ENCODE measurements at regions not wholly inside any gene's neighbourhood (a gene's known extent, or its start where the extent isn't known, plus 50 kb on each side); places are given as distances from the start of the nearest gene placed in this dataset.
"Not testable (repeated sequence)": the region's sequence is repeated elsewhere in the genome, so short reads cannot be mapped to it uniquely, and the experiment has no call there.

DNA sequence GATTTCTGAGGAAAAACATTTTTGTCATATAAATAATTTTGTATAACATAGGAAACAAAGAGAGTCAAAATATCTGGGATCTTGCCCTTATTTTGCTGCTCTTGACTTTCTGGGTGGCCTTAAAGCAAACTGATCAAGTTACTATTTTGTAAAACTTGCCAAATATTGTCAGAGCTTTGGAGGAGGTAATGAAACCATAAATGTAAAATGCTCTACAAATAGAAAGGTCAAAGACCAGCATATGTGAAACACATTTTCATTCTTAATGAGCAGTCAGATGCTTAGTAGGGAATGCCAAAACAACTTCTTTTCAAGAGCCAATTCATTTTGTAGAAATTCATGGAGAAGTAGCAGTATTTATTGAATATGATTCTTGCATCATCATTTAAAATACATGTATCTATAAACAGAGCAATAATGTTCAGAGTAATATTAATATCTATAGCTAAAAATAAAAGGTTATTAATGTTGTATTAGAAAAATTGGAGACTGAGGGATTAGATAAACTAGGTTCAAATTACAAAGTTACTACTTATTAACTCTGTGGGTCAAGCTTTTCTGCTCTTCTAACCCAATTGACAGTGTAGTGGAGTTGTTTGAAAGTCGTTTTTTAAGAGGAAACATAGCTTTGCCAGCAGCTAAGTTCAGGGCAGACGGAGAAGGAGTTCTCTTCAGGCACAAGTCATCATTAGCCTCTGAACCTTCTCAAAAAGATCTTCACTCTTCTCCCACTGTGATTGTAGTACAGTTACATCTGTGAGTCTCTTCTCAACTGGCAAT is 2053.1 kb downstream of the EFNA5 start:
- Histone ChIP-seq H3K36me3 (ENCODE audit: control insufficient read depth, insufficient read depth, low read length) (no peaks in the 10 kb centered on the region), H3K4me3 (ENCODE audit: low read depth, low read length) (no peak overlapping the region), H3K27me3 (ENCODE audit: control insufficient read depth, insufficient read depth, low read length) (no peaks in the 10 kb centered on the region)
- no peak for DNase-seq (ENCODE audit: low read depth)
- TF ChIP-seq, protein P1, sequence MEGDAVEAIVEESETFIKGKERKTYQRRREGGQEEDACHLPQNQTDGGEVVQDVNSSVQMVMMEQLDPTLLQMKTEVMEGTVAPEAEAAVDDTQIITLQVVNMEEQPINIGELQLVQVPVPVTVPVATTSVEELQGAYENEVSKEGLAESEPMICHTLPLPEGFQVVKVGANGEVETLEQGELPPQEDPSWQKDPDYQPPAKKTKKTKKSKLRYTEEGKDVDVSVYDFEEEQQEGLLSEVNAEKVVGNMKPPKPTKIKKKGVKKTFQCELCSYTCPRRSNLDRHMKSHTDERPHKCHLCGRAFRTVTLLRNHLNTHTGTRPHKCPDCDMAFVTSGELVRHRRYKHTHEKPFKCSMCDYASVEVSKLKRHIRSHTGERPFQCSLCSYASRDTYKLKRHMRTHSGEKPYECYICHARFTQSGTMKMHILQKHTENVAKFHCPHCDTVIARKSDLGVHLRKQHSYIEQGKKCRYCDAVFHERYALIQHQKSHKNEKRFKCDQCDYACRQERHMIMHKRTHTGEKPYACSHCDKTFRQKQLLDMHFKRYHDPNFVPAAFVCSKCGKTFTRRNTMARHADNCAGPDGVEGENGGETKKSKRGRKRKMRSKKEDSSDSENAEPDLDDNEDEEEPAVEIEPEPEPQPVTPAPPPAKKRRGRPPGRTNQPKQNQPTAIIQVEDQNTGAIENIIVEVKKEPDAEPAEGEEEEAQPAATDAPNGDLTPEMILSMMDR (IDR thresholded peaks at IDR 0.05; ENCODE audit: insufficient read depth, low read length, poor library complexity, severe bottlenecking) = no peak

DNA sequence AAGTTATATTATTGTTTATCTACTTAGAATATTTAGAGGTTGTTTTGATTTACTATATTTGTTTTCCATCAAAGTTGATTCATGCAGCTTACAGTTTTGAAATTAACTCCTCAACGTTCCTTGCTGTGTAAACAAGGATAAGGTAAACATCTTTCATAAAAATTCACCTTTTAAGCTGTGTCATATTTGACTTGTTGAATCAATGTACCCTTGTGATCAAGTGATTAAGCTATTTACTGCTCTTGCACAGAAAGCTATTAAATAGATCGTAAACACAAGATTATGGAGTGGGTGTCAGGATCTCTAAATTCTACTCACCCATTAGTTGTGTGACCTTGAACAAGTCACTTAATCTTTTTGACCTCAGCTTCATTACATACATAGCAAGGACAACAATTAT is 2054.0 kb upstream of the NUDT12 start:
- Histone ChIP-seq H3K36me3 (ENCODE audit: control insufficient read depth, insufficient read depth, low read length) (no peaks in the 10 kb centered on the region), H3K4me3 (ENCODE audit: low read depth, low read length) (no peak overlapping the region), H3K27me3 (ENCODE audit: control insufficient read depth, insufficient read depth, low read length) (no peaks in the 10 kb centered on the region)
- DNase-seq (ENCODE audit: low read depth) = no peak
- TF ChIP-seq, protein P1 (IDR thresholded peaks at IDR 0.05; ENCODE audit: insufficient read depth, low read length, poor library complexity, severe bottlenecking) = no peak

DNA sequence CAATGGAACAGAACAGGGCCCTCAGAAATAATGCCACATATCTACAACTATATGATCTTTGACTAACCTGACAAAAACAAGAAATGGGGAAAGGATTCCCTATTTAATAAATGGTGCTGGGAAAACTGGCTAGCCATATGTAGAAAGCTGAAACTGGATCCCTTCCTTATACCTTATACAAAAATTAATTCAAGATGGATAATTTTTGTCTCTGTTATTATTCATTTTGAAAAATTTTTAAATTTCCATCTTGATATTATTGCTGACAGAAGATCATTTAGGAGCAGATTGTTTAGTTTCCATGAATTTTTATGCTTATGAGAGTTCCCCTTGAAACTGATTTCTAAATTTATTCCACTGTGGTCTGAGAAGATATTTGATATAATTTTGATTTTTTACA is 2039.8 kb upstream of the NUDT12 start:
- H3K4me3 ChIP-seq (ENCODE audit: low read depth, low read length); H3K36me3 ChIP-seq (ENCODE audit: control insufficient read depth, insufficient read depth, low read length); DNase-seq (ENCODE audit: low read depth); H3K27me3 ChIP-seq (ENCODE audit: control insufficient read depth, insufficient read depth, low read length): not testable (repeated sequence)

DNA sequence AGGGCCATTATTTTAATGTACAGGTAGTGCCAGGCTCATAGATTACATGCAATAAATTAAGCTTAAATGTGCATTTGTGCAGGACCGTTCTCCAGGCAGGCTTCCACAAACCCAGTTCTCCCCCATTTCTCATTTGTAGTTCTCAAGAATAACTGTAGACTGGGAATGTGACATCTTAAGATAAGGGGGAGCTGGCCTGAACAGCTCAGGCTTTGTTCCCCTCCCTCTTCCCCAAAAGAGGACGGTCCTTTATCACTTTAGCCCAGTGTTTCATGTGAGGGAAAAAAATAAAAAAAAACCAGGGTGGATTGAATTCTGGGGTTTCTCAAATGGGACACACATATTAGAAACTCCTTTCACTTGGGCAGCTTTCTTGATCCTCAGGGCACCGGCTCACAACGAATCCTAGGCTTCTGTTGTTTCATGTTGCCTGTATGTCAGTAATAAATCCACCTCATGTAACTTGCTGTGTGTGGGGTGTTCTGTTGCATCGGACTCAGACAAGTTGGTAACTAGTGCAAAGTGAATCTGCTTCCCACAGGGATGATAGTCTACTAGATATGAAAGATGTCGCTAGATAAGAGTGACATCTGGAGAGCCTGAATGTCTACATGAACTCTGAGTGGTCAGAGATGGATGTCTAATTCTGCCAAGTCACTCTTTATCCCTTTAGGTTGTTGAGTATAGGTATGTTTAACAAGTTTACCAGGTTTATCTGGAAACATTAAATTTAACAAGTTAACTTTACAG is 2030.6 kb upstream of the NUDT12 start:
- H3K36me3 ChIP-seq (ENCODE audit: control insufficient read depth, insufficient read depth, low read length) = no peaks in the 10 kb centered on the region
- TF ChIP-seq, protein P1 (IDR thresholded peaks at IDR 0.05; ENCODE audit: insufficient read depth, low read length, poor library complexity, severe bottlenecking) = no peak
- no peaks in the 10 kb centered on the region for H3K27me3 ChIP-seq (ENCODE audit: control insufficient read depth, insufficient read depth, low read length)
- no peak for DNase-seq (ENCODE audit: low read depth)
- H3K4me3 ChIP-seq (ENCODE audit: low read depth, low read length) = no peak overlapping the region

DNA sequence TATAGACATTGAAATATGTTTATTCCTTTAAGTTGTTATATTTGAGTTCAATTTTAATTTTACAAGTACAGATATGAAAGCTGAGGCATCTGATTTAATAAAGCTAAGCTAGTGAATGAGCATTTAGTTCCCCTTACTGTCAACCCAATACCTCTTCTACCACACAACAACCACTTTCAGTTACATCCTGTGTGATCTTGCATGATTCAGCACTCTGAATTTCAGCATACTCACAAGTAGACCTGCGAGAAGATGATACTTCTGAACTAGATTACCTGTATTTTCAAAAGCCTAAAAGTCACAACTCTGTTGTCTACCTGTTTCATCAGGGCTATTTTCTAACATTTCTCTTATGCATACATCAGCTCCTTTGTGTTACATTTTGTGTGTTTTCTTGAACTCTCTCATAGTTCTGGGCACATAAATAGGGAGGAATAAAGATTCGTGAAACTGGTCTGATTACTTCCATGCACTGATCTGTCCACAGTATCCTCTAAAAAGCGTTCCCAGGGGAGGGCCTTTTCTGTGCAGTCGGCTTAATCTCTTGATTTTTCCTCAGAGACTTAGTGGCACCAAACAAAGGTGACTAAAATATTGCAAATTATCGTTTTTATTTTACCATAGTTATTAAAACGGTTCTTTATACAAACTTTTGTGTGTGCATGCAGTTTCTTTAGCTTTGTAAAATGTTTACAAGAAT is 2025.5 kb upstream of the NUDT12 start:
- Histone ChIP-seq H3K4me3 (ENCODE audit: low read depth, low read length) (no peak overlapping the region), H3K27me3 (ENCODE audit: control insufficient read depth, insufficient read depth, low read length) (no peaks in the 10 kb centered on the region)
- TF ChIP-seq, protein P1 (IDR thresholded peaks at IDR 0.05; ENCODE audit: insufficient read depth, low read length, poor library complexity, severe bottlenecking) = no peak

DNA sequence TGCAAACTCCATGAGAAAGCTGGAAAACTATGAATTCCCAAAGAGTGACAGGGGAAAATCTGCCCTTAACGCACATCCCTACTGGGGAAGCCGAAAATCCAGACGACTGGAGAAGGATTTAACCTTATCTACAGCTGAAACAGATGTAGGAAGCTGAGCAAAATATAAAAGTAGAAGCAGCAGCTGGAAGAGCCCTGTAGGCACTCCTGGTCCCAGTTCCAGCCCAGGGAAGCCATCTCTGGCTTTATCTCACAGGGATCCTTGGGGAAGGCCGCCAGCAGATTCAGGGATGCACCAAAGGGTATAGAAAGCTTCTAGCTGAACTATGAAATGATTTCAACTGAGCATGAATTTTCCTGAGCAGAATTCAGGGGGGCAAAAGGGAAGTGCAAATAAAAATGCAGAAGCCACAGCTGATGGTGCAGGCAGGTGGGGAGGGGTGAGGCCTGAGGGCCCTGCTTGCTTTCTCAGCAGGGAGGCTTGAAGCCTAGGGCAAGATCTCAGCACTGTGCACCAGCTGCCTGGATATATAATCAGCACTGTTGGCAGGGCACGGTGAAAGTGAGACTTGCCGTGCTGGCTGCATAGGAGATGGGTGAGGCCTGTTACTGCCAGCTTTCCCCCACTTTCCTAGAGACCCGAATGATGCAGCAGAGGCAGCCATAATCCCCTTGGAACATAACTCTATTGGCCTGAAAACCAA is 2019.5 kb upstream of the NUDT12 start:
- TF ChIP-seq, protein P1 (IDR thresholded peaks at IDR 0.05; ENCODE audit: insufficient read depth, low read length, poor library complexity, severe bottlenecking) = no peak
- Histone ChIP-seq H3K4me3 (ENCODE audit: low read depth, low read length) (no peak overlapping the region), H3K27me3 (ENCODE audit: control insufficient read depth, insufficient read depth, low read length) (no peaks in the 10 kb centered on the region), H3K36me3 (ENCODE audit: control insufficient read depth, insufficient read depth, low read length) (no peaks in the 10 kb centered on the region)
- no peak for DNase-seq (ENCODE audit: low read depth)

More for the DNA sequence above, 2025.5 kb upstream of the NUDT12 start:
- H3K36me3 ChIP-seq (ENCODE audit: control insufficient read depth, insufficient read depth, low read length) = no peaks in the 10 kb centered on the region
- DNase-seq (ENCODE audit: low read depth) = no peak
